GM23338 (cell line): ENCODE measurements at regions not wholly inside any gene's neighbourhood (a gene's known extent, or its start where the extent isn't known, plus 50 kb on each side); places are given as distances from the start of the nearest gene placed in this dataset.

Source experiments
- CTCF ChIP-seq, 2 experiments: fragments of 200-600 bp in 1 of 2; sonication (generic) in 1 of 2; conservative IDR thresholded peaks; 2 replicates each; pipeline versions ENCODE4 v1.5.1 to v1.6.1; 2016 to 2017; ENCODE audit warnings: antibody characterized with exemption in 2 of 2, low read depth in 2 of 2, mild to moderate bottlenecking in 2 of 2, moderate library complexity in 1 of 2
- EZH2 ChIP-seq: fragments of 200-600 bp; sonication (generic); IDR thresholded peaks from one replicate; pipeline ENCODE4 v1.8.0; 2017; ENCODE audit warnings: antibody characterized with exemption, mild to moderate bottlenecking, low read depth; ENCODE audit not compliant: unreplicated experiment
- EZH2phosphoT487 ChIP-seq: fragments of 200-600 bp; sonication (generic); IDR thresholded peaks from one replicate; pipeline ENCODE4 v1.8.1; 2018; ENCODE audit warnings: antibody characterized with exemption; ENCODE audit not compliant: unreplicated experiment
- JUNB ChIP-seq: IDR thresholded peaks from one replicate; pipeline ENCODE4 v1.6.1; 2016; ENCODE audit warnings: antibody characterized with exemption; ENCODE audit not compliant: unreplicated experiment
- POLR2AphosphoS5 ChIP-seq: IDR thresholded peaks from 2 replicates; pipeline ENCODE4 v1.6.1; 2016; ENCODE audit warnings: antibody characterized with exemption, low read depth

- TF ChIP-seq POLR2AphosphoS5 (no peak), EZH2 (no peak), CTCF (conservative IDR thresholded peaks at IDR 0.05; ENCODE audit: low read depth in 2 of 2) (no peak), EZH2phosphoT487 (no peak), JUNB (no peak)
Measured at GRCh38 chr15:77877869-77878577, 199.5 kb downstream of the TBC1D2B start.
